Stimulated activated CD4-positive, alpha-beta T cell treated with anti-CD3 and anti-CD28 coated beads, Interleukin-4, amount 100 ng/mL, for 1 hour (primary cell): ENCODE measurements at regions not wholly inside any gene's neighbourhood (a gene's known extent, or its start where the extent isn't known, plus 50 kb on each side); places are given as distances from the start of the nearest gene placed in this dataset.
A peak's percentile ranks its signal among the peaks of the same experiment; 100 is the strongest.
"Not testable (repeated sequence)": the region's sequence is repeated elsewhere in the genome, so short reads cannot be mapped to it uniquely, and the experiment has no call there.

Experiments
- DNase-seq: peaks from one replicate; pipeline ENCODE4 v3.0.0-alpha.2; 2020

DNA sequence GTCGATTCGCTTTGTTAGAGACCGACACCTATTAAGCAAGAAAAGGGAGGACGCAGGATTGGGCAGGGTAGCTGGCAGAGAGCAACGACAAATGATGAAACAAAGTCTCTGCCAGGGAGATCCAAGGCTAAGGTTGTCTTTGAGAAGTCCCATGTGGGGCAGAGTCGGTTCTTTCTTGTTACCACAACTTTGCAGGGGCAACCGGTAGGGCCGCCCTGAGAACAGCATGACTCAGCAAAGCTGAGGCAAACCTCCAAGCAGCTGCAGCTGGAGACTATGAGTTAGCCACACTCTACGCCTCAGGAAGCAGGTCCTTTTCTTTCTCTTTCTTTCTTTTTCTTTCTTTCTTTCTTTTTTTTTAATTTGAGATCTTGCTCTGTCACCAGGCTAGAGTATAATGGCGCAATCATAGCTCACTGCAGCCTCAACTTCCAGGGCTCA is 452.3 kb upstream of the ID2 start:
- DNase-seq = peak; percentile 33

DNA sequence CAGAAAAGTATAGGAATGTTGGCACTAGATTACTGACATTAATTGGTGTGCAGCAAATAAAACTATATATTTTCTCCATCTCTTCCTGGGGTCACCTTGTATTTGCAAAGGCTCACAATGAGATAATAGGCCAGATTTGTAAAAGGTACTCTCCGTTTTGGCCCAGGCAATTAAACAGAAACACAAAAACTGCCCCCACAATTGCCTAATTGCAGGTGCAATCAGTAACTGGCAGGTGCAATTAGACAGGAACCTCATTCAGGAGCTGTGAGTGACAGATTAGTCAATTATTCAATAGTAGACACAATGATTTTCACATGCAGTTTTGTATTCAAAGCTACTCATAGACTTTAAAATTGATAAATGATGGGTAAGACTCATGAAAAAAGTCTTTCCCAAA is 451.4 kb upstream of the ID2 start:
- no peak for DNase-seq

DNA sequence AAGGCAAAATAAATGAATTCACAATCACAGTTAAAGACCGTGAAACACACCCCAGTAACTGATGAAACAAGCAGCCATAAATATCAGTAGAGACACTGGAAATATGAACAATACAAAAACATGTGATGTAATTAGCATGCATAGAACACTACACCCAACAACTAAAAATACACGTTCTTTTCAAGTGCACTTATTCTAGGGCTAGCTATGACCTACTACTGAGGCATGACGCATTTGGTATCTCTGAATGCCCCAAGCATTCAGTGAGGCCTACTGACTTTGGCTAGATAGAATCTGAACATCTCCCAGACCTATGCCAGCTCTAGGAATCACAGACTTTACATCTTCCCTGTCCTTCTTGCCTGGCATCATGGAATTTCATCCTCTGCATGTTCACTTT is 450.0 kb upstream of the ID2 start:
- DNase-seq = no peak

DNA sequence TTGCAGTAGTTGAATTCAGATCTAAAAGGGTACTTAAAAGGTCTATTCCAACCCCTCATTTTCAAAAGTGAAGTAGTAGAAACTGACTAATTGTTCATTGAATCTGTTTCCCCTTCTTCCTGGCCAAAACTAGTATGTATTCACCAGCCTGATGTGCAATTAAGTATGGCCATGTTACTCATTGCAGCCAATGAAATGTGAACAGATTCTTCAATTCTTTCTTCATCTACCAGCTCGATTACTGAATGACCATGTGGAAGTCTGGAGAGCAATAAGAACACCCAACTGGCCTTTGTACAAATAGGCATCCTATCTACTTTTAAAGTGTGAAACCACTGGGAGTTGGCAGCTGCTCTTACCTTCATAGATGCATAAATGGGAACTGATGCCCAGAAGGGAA is 449.0 kb upstream of the ID2 start:
- DNase-seq = no peak

DNA sequence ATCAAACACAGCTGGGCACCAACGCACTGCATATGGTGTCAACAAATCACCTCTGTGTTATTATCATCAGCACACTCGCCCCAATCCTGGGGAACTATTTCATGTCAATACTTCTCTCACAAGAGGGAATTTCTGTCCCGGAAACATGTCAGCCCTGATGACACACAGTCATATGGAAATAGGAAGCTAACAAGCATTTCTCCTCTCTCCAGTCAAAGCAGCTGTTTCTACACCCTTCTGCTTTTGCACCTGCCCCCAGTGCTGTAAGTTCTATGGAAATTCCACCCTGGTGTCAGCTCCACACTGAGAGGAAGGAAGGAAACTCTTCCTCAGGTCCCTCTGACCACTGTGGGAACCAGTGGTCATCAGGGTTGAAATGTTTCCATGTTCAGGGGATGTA is 447.6 kb upstream of the ID2 start:
- no peak for DNase-seq

DNA sequence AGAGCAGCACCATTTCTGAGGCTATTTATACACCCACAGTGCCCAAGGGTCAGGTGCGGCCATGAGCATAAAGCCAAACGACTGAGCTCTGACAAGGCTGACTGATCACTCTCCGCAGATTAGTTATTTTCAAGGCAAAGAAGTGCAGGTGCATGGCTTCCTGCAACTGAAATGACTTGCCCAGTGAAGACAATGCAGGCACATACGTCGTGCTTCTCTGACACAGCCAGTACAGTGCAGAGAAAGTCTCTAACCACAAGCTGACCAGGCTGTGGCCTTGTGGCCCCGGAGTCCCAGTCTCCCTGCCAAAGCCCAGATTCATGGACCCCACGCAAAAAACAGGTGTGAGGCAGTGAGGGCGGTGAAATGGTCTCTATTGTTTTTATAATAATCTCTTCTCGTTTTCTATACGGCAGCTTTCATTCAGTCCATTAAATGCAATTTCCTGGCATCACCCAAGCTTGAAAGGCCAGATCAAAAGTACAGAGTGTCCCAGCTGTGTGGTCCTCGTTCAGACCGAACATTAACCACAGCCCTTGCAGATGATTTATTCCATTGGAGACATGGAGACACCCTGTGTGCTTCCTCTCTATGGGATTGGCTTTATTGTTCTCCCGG is 447.0 kb upstream of the ID2 start:
- no peak for DNase-seq

DNA sequence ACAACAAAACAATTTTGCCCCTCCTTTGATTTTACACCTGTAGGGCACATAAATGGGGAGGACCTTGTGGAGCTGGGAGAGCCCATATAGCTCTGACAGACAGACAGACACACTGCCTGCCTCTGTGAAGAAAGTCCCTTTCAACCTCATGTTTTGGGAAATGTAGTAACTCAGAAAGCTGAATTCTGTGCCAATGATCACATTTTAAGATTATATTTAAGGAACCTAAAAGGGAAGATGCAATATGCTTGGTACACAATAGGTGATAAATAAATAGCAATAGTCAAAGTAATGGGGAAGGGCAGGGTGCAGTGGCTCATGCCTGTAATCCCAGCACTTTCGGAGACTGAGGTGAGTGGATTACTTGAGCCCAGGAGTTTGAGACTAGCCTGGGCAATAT is 446.4 kb upstream of the ID2 start:
- DNase-seq = no peak

DNA sequence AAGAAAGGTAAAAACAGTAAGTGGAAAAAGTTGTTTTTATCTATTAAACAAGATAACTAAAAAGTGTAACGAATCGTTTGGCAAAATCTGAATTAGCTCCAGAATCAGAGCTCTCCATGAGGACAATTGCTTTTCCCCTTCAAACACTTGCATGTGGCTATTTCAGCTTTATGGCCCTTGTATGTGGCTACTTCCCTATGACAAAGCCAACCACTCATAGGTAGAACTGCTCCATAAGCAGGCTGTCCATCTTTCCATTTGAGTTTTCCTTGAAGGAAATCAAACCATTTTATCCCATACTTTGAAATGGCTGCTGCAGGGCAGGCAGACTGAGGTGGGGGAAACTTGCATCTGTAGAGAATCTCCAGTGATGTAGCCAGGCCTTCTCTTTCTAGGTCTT is 445.5 kb upstream of the ID2 start:
- no peak for DNase-seq

DNA sequence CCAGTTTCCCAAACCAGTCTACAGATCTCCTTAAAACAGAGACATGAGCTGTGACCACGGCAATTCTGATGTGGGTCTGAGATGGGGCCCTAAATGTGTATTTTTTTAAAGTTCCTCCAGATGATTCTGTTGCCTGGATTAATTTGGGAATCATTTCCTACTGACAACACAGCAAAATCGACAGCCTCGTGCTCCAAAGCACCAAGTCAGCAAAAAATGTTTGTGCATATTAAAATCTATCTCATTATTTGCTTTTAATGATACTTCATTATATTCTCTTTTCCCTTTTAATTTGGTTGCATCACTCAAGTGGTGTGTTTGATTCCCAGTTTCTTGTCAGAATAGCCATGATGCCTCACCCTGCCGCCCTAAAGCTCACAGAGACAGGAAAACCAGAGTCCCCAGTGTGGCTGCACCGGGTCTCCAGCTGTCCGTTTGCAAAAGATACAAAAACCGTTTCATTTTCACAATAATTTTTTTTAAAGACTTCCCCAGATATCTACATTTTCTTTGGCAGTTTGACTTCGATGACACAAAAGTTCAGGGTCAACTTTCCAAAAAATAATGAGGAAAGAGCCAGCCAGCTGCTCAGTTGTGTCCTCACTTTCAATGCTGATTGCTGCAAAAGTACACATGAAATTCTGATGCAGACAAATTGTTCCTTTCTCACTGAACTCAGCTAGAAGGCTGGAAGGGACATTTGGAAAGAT is 443.2 kb upstream of the ID2 start:
- DNase-seq = no peak

DNA sequence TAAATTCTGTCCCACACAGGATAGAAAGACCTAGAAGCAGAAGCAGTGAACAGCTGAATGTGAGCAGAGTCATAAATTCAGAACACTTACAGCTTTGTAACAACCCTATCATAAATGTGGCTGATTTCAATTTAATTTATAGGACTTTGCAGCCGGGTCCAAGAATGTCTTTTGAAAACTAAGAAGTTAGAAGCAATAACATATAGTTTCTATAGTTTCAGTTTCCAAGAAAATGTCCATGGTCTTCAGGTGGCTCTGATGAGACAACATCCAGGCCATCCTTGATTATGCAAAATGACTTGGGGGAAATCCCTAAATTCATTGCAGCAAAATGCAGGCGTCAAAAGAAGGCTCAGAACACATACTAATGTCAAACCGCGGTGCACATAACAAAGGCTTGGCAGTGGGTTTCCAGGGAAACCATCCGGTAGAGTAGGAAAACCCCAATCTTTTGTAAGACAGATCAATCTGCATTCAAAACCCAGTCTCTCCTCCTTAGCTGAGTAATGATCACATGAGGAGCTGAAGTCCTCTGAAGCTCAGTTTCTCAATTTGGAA is 442.2 kb upstream of the ID2 start:
- DNase-seq = no peak

DNA sequence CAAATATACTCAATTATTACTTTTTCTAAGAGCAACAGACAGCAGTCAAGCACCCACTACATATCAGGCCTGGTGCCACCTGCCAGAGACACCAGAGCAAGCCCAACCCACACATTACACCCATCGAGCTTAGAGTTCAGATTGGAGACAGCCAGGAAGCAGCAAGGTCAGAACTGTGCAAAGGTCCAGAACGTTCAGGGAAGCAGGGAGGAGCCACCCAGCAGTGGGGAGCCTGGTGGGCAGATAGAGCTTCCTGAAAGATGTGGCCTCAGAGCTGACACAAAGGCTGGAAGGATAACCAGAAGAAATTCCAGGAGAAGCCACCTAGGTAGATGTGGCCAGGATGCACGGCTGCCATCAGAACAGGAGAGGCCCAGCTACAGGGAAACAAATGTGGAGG is 440.5 kb upstream of the ID2 start:
- no peak for DNase-seq

DNA sequence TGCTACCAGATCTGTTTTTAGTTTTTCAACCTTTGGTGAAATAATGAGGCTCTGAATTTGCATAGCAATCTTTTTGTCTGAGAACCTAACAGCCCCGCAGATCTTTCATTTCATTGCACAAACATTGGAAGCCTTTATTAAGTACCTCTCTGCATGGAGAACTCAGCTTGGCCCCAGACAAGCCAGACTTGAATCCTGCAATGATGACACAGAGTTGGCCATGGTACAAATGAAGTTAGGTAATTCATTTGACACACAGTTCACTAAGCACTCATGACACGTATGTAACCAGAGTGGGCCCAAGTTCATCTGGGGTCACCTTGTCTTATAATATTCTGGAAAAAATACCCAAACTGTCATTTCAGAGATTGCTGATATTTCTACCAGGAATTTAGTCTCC is 439.1 kb upstream of the ID2 start:
- no peak for DNase-seq

DNA sequence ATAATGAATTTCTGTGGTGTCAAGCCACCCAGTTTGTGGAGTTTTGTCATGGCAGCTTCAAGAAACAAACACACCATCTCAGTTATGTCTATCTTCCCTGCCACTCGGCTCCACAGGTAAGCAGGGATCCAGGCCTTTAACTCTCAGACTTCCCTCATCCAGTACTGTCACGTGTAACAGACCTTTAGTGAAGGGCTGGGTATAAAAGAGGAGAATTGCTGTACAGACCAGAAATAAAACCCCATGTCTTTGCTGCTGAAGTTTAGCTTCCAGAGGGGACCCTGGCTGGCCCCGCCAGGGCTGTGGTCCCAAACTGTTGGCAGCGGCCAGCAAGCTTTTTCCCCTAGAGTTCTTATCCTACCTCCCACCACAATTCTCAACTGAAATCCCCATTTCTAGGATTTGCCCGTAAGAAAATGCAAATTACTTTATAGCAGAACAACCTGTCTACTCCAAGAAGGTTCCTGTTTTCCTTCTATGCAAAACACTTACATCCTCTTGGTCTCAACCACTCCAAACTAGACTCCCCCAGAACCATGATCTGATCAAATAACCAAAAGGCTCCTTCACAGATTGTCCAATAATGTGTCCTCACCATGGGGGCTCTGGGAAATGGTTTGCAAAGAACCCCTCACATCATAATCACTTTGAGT is 438.0 kb upstream of the ID2 start:
- DNase-seq = no peak

DNA sequence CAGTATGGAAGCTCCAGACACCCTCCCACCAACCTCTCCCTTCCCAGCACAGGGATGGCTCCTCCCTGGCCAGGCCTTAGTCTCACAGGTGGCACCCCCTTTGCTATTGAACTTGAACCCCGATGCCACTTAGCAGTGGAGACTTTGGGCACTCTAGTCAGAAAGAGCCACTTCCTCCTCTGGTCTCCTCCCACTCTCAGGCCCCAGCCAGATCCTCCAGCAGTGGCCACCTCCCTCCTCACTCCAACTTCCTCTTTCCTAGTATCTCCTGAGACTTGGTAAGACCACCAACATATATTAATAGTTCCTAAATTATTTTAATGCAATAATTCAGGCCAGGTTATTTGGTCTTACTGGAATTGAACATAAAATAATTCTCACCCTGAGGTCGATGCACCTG is 437.2 kb upstream of the ID2 start:
- DNase-seq = no peak

DNA sequence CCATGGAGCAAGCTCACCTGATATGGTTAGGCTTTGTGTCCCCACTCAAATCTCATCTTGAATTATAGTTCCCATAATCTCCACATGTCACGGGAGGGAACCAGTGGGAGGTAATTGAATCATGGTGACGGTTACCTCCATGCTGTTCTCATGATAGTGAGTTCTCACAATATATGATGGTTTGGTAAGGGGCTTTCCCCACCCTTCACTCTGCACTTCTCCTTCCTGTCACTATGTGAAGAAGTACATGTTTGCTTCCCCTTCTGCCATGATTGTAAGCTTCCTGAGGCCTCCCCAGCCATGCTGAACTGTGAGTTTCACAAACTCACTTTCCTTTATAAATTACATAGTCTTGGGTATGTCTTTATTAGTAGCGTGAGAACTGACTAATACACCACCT is 435.7 kb upstream of the ID2 start:
- no peak for DNase-seq

DNA sequence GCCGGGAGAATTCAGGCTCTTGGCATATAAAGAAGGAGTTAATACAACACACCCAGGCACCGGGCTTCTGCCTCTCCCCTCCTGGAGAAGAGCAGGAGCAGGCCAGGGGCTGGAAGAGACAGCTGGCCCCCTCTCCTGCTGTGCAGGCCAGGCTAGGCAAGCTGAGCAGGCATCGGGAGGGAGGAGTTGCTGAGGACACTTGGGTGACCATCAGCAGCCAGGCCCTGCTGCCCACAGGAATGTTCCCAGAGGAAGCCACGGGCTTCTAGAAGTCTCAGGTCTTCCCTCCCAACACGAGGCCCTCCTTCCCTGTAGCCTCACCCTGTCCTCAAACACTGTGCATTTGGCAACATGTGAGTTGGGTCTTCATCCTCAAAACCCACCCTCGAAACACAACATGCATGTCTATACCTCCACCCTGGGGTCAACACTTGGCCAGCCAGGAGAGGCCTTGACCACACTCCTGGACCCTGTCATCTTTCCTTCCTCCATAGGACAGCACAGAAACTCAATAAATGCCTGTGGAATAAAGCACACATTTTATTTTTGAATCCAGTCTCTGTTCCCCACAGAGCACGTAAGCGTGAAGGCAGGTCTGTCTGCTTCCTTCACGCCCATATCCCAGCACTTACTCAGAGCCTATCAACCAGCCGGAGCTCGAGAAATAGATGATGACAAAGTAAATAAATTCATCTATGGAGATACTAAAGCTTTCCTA is 433.8 kb upstream of the ID2 start:
- no peak for DNase-seq

DNA sequence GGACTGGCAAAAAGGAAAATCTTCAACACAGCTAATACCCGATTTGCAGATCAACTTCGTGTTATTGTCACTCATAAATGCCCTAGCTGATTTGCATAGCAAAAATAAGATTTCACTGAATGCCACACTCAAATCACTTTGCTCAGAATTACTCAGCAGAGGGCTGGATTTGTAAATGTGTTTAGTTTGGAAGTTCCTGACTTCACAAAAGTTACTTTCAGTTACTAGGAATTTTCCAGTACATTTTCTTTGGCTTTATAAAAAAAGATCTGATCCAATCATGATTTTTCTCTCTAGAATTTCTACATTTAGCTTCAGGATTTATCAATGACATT is 433.3 kb upstream of the ID2 start:
- DNase-seq = no peak

DNA sequence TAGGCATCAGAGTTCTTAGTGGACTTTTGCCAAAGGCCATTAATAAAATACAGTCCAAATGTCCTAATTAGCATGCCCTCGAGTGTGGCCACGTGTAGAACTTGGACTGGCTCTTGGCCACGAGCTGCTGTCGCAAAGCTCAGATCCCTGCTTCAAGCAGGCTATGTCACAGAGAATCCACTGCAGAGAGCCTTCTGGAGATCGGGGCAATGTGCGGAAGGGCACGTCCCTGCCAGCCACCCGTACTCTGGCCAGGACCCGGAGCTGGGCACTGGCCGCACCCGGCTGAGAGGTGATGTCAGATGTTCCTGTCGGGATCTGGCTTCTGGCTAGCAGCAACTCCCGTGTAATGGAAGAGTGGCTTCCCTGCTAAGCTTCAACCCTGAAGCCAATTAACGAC is 432.7 kb upstream of the ID2 start:
- no peak for DNase-seq

DNA sequence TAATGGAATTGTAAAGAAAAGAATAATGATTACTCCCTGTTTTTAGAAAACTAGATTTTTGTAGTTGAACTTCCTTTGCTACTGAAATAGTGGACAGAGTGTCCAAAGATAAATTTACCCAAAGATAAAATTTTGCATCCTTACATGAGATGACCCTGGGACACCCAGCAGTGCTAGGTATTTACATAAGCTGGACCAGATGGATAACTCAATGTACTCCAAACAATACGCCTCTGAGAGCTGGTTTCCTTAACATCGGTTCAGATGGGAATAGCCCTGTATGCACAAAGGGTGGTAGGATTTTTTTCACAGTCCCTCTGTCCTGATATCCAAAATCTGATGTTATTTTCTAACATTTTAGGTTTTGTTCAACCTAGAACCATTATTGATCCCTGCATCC is 432.1 kb upstream of the ID2 start:
- no peak for DNase-seq

DNA sequence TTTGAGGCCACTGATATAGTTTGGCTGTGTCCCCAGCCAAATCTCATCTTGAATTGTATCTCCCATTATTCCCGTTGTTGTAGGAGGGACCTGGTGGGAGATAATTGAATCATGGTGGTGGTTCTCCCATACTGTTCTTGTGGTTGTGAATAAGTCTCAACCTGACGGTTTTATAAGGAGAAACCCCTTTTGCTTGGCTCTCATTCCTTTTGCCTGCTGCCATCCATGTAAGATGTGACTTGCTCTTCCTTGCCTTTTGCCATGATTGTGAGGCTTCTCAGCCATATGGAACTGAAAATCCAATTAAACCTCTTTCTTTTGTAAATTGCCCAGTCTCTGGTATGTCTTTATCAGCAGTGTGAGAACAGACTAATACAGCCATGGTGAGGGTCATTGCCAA is 431.6 kb upstream of the ID2 start:
- DNase-seq = not testable (repeated sequence)

DNA sequence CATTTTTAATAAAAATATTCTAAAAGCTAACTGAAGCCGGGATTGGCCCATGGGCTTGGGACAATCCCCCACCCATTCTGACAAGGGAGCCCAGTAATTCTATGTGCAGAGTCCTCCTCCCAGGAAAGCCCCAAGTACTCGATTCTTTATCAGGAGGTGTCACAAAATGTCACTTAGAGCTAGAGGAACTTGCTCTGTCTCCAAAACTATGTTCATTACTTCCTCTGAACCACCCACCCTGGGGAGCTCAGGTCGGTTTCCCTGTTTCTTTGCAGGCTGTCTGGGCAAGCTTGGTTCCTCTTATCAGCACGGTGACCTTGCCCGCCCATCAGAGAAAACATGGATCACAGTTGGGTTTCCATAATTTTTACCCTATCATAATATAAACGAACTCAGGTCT is 430.6 kb upstream of the ID2 start:
- DNase-seq = no peak

DNA sequence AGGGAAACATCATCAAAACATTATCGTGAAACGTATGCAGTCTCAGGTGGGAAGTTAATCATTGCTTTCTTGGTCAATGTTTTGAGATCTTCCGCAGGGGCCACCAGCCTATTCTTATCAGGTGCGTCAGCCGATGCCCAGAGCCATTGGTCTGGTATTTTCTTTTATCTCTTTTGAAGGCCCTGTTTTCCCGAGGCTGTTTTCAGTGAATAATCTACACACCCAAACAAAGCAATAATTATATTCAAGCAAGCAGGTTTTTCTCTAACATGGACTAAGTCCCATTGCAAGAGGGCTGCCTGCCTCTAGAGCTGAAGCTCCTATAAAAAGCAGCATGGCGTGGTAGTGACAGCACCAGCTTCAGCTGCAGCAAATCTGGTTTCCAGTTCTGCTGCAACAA is 430.0 kb upstream of the ID2 start:
- DNase-seq = no peak

DNA sequence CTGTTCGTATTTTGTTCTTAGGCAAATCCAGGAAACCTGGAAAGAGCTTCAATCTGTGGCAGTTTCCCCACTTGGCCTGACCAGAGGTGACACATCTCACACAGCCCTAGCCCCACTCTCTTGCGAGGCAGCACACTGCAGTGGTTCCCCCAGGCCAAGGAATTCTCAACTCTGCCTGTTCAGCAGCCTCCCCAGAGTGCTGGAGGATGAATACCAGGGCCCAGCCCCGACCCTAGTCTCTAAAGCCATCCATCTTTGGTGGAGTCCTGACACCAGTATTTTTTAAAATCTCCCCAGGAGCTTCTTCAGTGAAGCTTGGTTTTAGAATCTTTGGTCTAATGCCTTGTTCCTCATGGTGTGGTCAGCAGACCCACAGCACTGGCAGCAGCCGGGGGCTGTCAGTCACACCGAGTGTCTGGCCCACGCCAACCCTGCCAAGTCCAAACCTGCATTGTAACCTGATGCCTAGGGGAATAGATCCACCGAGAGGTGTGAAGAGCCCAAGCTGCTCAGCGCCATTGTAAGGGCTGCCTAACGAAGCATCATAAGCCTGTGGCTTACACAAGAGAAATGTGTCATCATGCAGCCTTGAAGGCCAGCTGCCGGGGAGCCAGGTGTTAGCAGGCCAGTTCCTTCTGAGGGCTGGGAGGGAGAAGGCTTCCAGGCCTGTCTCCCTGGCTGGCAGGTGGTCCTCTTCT is 428.7 kb upstream of the ID2 start:
- DNase-seq = no peak
